Mesothelial cell of epicardium (in vitro differentiated cells): ENCODE measurements at regions not wholly inside any gene's neighbourhood (a gene's known extent, or its start where the extent isn't known, plus 50 kb on each side); places are given as distances from the start of the nearest gene placed in this dataset.

Experiments used
- DNase-seq, 2 experiments: peaks; one replicate each; pipeline ENCODE4 v3.0.0; 2021; ENCODE audit warnings: low spot score in 2 of 2; ENCODE audit not compliant: unreplicated experiment in 2 of 2
- H3K27ac Mint-ChIP-seq: 2 replicates; pipeline ENCODE4 v1.8.0; 2021; ENCODE audit warnings: mixed read lengths
- H3K27me3 Mint-ChIP-seq: 2 replicates; pipeline ENCODE4 v1.8.0; 2021; ENCODE audit warnings: low read depth, mixed read lengths
- H3K36me3 Mint-ChIP-seq: 2 replicates; pipeline ENCODE4 v1.8.0; 2021; ENCODE audit warnings: mixed read lengths
- H3K4me1 Mint-ChIP-seq: 2 replicates; pipeline ENCODE4 v1.8.0; 2021; ENCODE audit warnings: mixed read lengths
- H3K4me3 Mint-ChIP-seq: 2 replicates; pipeline ENCODE4 v1.8.0; 2021; ENCODE audit warnings: mild to moderate bottlenecking, moderate library complexity, mixed read lengths
- H3K9me3 Mint-ChIP-seq: 2 replicates; pipeline ENCODE4 v1.8.0; 2021; ENCODE audit warnings: mixed read lengths
- CTCF ChIP-seq: fragments of 200-600 bp; sonication (generic); IDR thresholded peaks from one replicate; pipeline ENCODE4 v1.5.0; 2021; ENCODE audit warnings: antibody characterized with exemption; ENCODE audit not compliant: unreplicated experiment

- TF ChIP-seq CTCF, result no peak
- H3K27ac Mint-ChIP-seq, result no peak overlapping the region
- DNase-seq, result no peak
- H3K4me3 Mint-ChIP-seq, result no peak overlapping the region
- peaks cover 59% of the 10 kb centered on the region for H3K4me1 Mint-ChIP-seq
- no peaks in the 10 kb centered on the region for H3K27me3 Mint-ChIP-seq
- H3K36me3 Mint-ChIP-seq, result no peaks in the 10 kb centered on the region
- H3K9me3 Mint-ChIP-seq, result no peaks in the 10 kb centered on the region
Measured at GRCh38 chr13:40232311-40233040, 434.0 kb downstream of the FOXO1 start.

- Mint-ChIP-seq H3K9me3 (no peaks in the 10 kb centered on the region), H3K4me1 (peaks cover 52% of the 10 kb centered on the region), H3K27me3 (no peaks in the 10 kb centered on the region), H3K36me3 (no peaks in the 10 kb centered on the region), H3K27ac (peak overlapping the region; percentile 39), H3K4me3 (no peak overlapping the region)
- no peak for TF ChIP-seq CTCF
- no peak for DNase-seq
Measured at GRCh38 chr13:40233731-40234195, 432.7 kb downstream of the FOXO1 start.

GRCh38 chr13:40235160-40235796, 431.2 kb downstream of the FOXO1 start:
- Mint-ChIP-seq H3K9me3 (no peaks in the 10 kb centered on the region), H3K27me3 (no peaks in the 10 kb centered on the region), H3K36me3 (no peaks in the 10 kb centered on the region), H3K4me1 (peaks cover 37% of the 10 kb centered on the region), H3K27ac (no peak overlapping the region), H3K4me3 (no peak overlapping the region)
- no peak for DNase-seq
- no peak for TF ChIP-seq CTCF

GRCh38 chr13:40236566-40237168, 429.8 kb downstream of the FOXO1 start:
- Mint-ChIP-seq H3K4me1 (peaks cover 26% of the 10 kb centered on the region), H3K4me3 (no peak overlapping the region), H3K9me3 (no peaks in the 10 kb centered on the region), H3K27me3 (no peaks in the 10 kb centered on the region), H3K36me3 (no peaks in the 10 kb centered on the region), H3K27ac (no peak overlapping the region)
- TF ChIP-seq CTCF, result no peak
- no peak for DNase-seq

GRCh38 chr13:40238761-40239160, 427.7 kb downstream of the FOXO1 start:
- no peaks in the 10 kb centered on the region for H3K9me3 Mint-ChIP-seq
- no peaks in the 10 kb centered on the region for H3K36me3 Mint-ChIP-seq
- H3K4me3 Mint-ChIP-seq, result no peak overlapping the region
- H3K27ac Mint-ChIP-seq, result no peak overlapping the region
- no peak for TF ChIP-seq CTCF
- no peaks in the 10 kb centered on the region for H3K27me3 Mint-ChIP-seq
- peaks cover 7% of the 10 kb centered on the region for H3K4me1 Mint-ChIP-seq
- DNase-seq, result no peak
